Upper lobe of right lung (tissue), 1 donor: ENCODE measurements at regions not wholly inside any gene's neighbourhood (a gene's known extent, or its start where the extent isn't known, plus 50 kb on each side); places are given as distances from the start of the nearest gene placed in this dataset.

Experiments used
- ATAC-seq: fragments of 200-7000 bp; cut with Tn5 transposase; one replicate; pipeline ENCODE4 v1.9.1; 2020; ENCODE audit warnings: mild to moderate bottlenecking, moderate library complexity
- DNase-seq: peaks from one replicate; pipeline ENCODE4 v3.0.0-alpha.2; 2020
- H3K27ac ChIP-seq: fragments of 200-600 bp; one replicate; pipeline ENCODE4 v1.8.0; 2022
- H3K27me3 ChIP-seq: fragments of 200-600 bp; one replicate; pipeline ENCODE4 v1.8.0; 2022; ENCODE audit warnings: mild to moderate bottlenecking
- H3K36me3 ChIP-seq: fragments of 200-600 bp; one replicate; pipeline ENCODE4 v1.8.0; 2022
- H3K4me1 ChIP-seq: fragments of 200-600 bp; one replicate; pipeline ENCODE4 v1.8.0; 2022
- H3K4me3 ChIP-seq: fragments of 200-600 bp; one replicate; pipeline ENCODE4 v1.8.0; 2022; ENCODE audit warnings: mild to moderate bottlenecking
- H3K9me3 ChIP-seq: fragments of 200-600 bp; one replicate; pipeline ENCODE4 v1.8.0; 2022
- CTCF ChIP-seq: fragments of 200-600 bp; IDR thresholded peaks from one replicate; pipeline ENCODE4 v1.8.0; 2022; ENCODE audit warnings: antibody characterized with exemption
- intact Hi-C: fragments of 100-400 bp; cut with DNase I; formaldehyde crosslinking; loops from one replicate; pipeline ENCODE4 v1.11.0; 2022
- donor health status: DM: no; HTN: yes; CAD: no; lungs with severe emphysema.

- H3K4me3 ChIP-seq, result no peak overlapping the region
- H3K9me3 ChIP-seq, result no peaks in the 10 kb centered on the region
- no peak for DNase-seq
- TF ChIP-seq CTCF, result no peak
- ATAC-seq, result no peak
- H3K27ac ChIP-seq, result no peak overlapping the region
- no peaks in the 10 kb centered on the region for H3K27me3 ChIP-seq
- intact Hi-C loops, result no loop called here
- no peaks in the 10 kb centered on the region for H3K4me1 ChIP-seq
- H3K36me3 ChIP-seq, result no peaks in the 10 kb centered on the region
These were observed 60.8 kb upstream of the ZFP42 start for GRCh38 chr4:187934766-187935165.

GRCh38 chr4:187937557-187937956, 58.0 kb upstream of the ZFP42 start:
- H3K4me3 ChIP-seq, result no peak overlapping the region
- no peaks in the 10 kb centered on the region for H3K4me1 ChIP-seq

GRCh38 chr4:187940299-187940698, 55.3 kb upstream of the ZFP42 start:
- Histone ChIP-seq H3K36me3 (no peaks in the 10 kb centered on the region), H3K4me3 (no peak overlapping the region), H3K27me3 (no peaks in the 10 kb centered on the region), H3K4me1 (no peaks in the 10 kb centered on the region), H3K27ac (no peak overlapping the region), H3K9me3 (no peaks in the 10 kb centered on the region)
- intact Hi-C loops, result no loop called here
- no peak for ATAC-seq
- DNase-seq, result no peak
- TF ChIP-seq CTCF, result no peak

More at GRCh38 chr4:187937557-187937956, 58.0 kb upstream of the ZFP42 start:
- Histone ChIP-seq H3K27me3 (no peaks in the 10 kb centered on the region), H3K27ac (no peak overlapping the region), H3K36me3 (no peaks in the 10 kb centered on the region), H3K9me3 (no peaks in the 10 kb centered on the region)
- intact Hi-C loops, result no loop called here
- no peak for TF ChIP-seq CTCF
- ATAC-seq (peak; percentile 37), DNase-seq (no peak)

GRCh38 chr4:187942968-187943367, 52.6 kb upstream of the ZFP42 start:
- TF ChIP-seq CTCF, result no peak
- H3K9me3 ChIP-seq, result no peaks in the 10 kb centered on the region
- no peaks in the 10 kb centered on the region for H3K36me3 ChIP-seq
- no peaks in the 10 kb centered on the region for H3K27me3 ChIP-seq
- no peak overlapping the region for H3K4me3 ChIP-seq
- H3K27ac ChIP-seq, result no peak overlapping the region
- ATAC-seq (no peak), DNase-seq (no peak)
- no peaks in the 10 kb centered on the region for H3K4me1 ChIP-seq
- intact Hi-C loops, result no loop called here

- DNase-seq (no peak), ATAC-seq (no peak)
- Histone ChIP-seq H3K36me3 (no peaks in the 10 kb centered on the region), H3K4me3 (no peak overlapping the region), H3K27me3 (no peaks in the 10 kb centered on the region), H3K27ac (no peak overlapping the region), H3K4me1 (no peaks in the 10 kb centered on the region), H3K9me3 (no peaks in the 10 kb centered on the region)
- TF ChIP-seq CTCF, result no peak
- intact Hi-C loops, result no loop called here
These were observed 51.4 kb upstream of the ZFP42 start for GRCh38 chr4:187944179-187944578.
